Suppressor macrophage (primary cell): ENCODE measurements at regions not wholly inside any gene's neighbourhood (a gene's known extent, or its start where the extent isn't known, plus 50 kb on each side); places are given as distances from the start of the nearest gene placed in this dataset.

ENCODE experiments used
- DNase-seq, 4 experiments: peaks; one replicate each; pipeline ENCODE4 v3.0.0-alpha.2; 2020 to 2022

GRCh38 chr4:182143086-182143821 lies 99.9 kb upstream of the TENM3 start:
- DNase-seq, result no peak

GRCh38 chr4:182143822-182144625 lies 99.2 kb upstream of the TENM3 start:
- no peak for DNase-seq

- DNase-seq, result no peak
Observed at GRCh38 chr4:182144626-182145333, 98.4 kb upstream of the TENM3 start.

- no peak for DNase-seq
Observed at GRCh38 chr4:182145334-182145905, 97.8 kb upstream of the TENM3 start.

GRCh38 chr4:182147391-182147790 lies 95.8 kb upstream of the TENM3 start:
- no peak for DNase-seq

- no peak for DNase-seq
Observed at GRCh38 chr4:182150645-182151044, 92.6 kb upstream of the TENM3 start.

GRCh38 chr4:182155806-182156205 lies 87.4 kb upstream of the TENM3 start:
- DNase-seq, result no peak

- no peak for DNase-seq
Observed at GRCh38 chr4:182163180-182163579, 80.0 kb upstream of the TENM3 start.

GRCh38 chr4:182169572-182169971 lies 73.6 kb upstream of the TENM3 start:
- DNase-seq, result no peak

GRCh38 chr4:182169987-182170386 lies 73.2 kb upstream of the TENM3 start:
- no peak for DNase-seq

- DNase-seq, result no peak
Observed at GRCh38 chr4:182170417-182170935, 72.7 kb upstream of the TENM3 start.

- no peak for DNase-seq
Observed at GRCh38 chr4:182174979-182175378, 68.2 kb upstream of the TENM3 start.

GRCh38 chr4:182175788-182176519 lies 67.2 kb upstream of the TENM3 start:
- no peak for DNase-seq

GRCh38 chr4:182177166-182177565 lies 66.0 kb upstream of the TENM3 start:
- DNase-seq, result no peak

- no peak for DNase-seq
Observed at GRCh38 chr4:182179105-182179504, 64.1 kb upstream of the TENM3 start.

GRCh38 chr4:182179751-182180150 lies 63.5 kb upstream of the TENM3 start:
- DNase-seq, result no peak

GRCh38 chr4:182185491-182185890 lies 57.7 kb upstream of the TENM3 start:
- DNase-seq, result no peak

GRCh38 chr4:182187674-182188073 lies 55.5 kb upstream of the TENM3 start:
- no peak for DNase-seq

- DNase-seq, result no peak
Observed at GRCh38 chr4:182188622-182189021, 54.6 kb upstream of the TENM3 start.

GRCh38 chr4:182189103-182189878 lies 53.9 kb upstream of the TENM3 start:
- DNase-seq, result no peak

- no peak for DNase-seq
Observed at GRCh38 chr4:182190306-182190705, 52.9 kb upstream of the TENM3 start.
